ENCODE measurements at regions not wholly inside any gene's neighbourhood (a gene's known extent, or its start where the extent isn't known, plus 50 kb on each side); places are given as distances from the start of the nearest gene placed in this dataset.

DNA sequence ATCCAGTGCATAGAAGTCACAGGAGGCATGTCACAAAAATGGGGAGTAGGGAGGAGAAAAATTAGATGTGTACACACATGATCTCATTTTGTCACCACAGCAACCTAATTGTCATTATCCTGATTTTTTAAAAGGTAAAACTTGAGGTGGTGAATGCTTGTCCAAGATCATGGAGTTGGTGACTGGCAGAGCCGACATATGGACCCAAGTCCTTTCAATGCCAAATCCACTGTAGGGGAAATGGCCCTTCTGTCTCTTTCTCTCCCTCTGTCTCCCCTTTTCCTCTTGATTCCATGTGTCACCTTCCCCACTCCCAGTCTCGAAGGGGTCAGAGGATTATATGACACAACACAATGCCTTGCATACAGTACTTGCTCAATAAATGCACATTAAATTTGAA, 65.7 kb upstream of the JUN start:
- no peaks in the 10 kb centered on the region for H4K20me1 ChIP-seq (ENCODE audit: insufficient read depth, low read length)
- H3K27ac ChIP-seq (ENCODE audit: low read depth, low read length) = peak overlapping the region; percentile 93
- H3K9me3 ChIP-seq (ENCODE audit: insufficient read depth, low read depth, low read length) = no peaks in the 10 kb centered on the region
- peak overlapping the region; percentile 68 for H3K9ac ChIP-seq (ENCODE audit: low read length)
- peaks cover 5% of the 10 kb centered on the region for H3K9me3 Mint-ChIP-seq (ENCODE audit: unreplicated experiment)
- FAIRE-seq = no peak
- TF ChIP-seq, protein P1, sequence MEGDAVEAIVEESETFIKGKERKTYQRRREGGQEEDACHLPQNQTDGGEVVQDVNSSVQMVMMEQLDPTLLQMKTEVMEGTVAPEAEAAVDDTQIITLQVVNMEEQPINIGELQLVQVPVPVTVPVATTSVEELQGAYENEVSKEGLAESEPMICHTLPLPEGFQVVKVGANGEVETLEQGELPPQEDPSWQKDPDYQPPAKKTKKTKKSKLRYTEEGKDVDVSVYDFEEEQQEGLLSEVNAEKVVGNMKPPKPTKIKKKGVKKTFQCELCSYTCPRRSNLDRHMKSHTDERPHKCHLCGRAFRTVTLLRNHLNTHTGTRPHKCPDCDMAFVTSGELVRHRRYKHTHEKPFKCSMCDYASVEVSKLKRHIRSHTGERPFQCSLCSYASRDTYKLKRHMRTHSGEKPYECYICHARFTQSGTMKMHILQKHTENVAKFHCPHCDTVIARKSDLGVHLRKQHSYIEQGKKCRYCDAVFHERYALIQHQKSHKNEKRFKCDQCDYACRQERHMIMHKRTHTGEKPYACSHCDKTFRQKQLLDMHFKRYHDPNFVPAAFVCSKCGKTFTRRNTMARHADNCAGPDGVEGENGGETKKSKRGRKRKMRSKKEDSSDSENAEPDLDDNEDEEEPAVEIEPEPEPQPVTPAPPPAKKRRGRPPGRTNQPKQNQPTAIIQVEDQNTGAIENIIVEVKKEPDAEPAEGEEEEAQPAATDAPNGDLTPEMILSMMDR (IDR thresholded peaks at IDR 0.05; ENCODE audit: insufficient read depth, low read depth, low read length) = no peak
- no peak for TF ChIP-seq EZH2 (IDR thresholded peaks at IDR 0.05; ENCODE audit: insufficient read depth, low read length)
- peak overlapping the region; percentile 29 for H3K4me3 ChIP-seq (ENCODE audit: insufficient read depth, low read depth, low read length)
- no peak overlapping the region for H3K4me3 Mint-ChIP-seq (ENCODE audit: unreplicated experiment)
- no peaks in the 10 kb centered on the region for H3K27me3 ChIP-seq (ENCODE audit: insufficient read depth, low read length)
- no peaks in the 10 kb centered on the region for H3K36me3 Mint-ChIP-seq (ENCODE audit: low read depth, unreplicated experiment)
- no peaks in the 10 kb centered on the region for H3K27me3 Mint-ChIP-seq (ENCODE audit: low read depth, unreplicated experiment)
- H3K36me3 ChIP-seq (ENCODE audit: insufficient read depth, low read length) = no peaks in the 10 kb centered on the region
- H3K4me1 Mint-ChIP-seq (ENCODE audit: low read depth, unreplicated experiment) = peaks cover 25% of the 10 kb centered on the region
- H3K27ac Mint-ChIP-seq (ENCODE audit: unreplicated experiment) = peak overlapping the region; percentile 95
- H2AFZ ChIP-seq (ENCODE audit: low read depth, low read length) = no peak overlapping the region
- peak overlapping the region; percentile 73 for H3K4me2 ChIP-seq (ENCODE audit: low read length)
- no peak for DNase-seq (ENCODE audit: low read depth)
- no peaks in the 10 kb centered on the region for H3K79me2 ChIP-seq (ENCODE audit: insufficient read depth, low read length)
- peaks cover 23% of the 10 kb centered on the region for H3K4me1 ChIP-seq (ENCODE audit: insufficient read depth, low read length)

DNA sequence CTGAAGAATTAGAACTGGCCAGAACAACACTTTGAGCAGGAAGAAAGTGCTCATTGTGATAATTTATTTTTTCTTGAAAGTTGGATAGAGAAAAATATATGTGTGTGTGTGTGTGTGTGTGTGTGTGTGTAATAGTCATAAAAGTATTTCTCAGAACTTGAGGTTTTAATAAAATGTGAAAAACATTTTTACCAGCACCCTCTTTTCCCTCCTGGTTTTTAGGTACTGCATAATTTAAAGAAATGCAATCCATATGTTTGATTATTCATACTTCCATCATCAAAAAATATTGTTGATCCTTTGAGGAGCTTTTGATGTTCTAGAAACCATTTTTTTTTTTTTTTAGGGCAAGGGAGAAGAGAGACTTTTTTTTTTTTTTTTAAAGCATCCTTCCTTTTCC, 66.8 kb upstream of the JUN start:
- no peaks in the 10 kb centered on the region for H3K27me3 ChIP-seq (ENCODE audit: insufficient read depth, low read length)
- H2AFZ ChIP-seq (ENCODE audit: low read depth, low read length) = no peak overlapping the region
- DNase-seq (ENCODE audit: low read depth) = no peak
- H3K27ac ChIP-seq (ENCODE audit: low read depth, low read length) = peak overlapping the region; percentile 93
- H3K9me3 ChIP-seq (ENCODE audit: insufficient read depth, low read depth, low read length) = no peaks in the 10 kb centered on the region
- H3K36me3 Mint-ChIP-seq (ENCODE audit: low read depth, unreplicated experiment) = no peaks in the 10 kb centered on the region
- peaks cover 30% of the 10 kb centered on the region for H3K4me1 Mint-ChIP-seq (ENCODE audit: low read depth, unreplicated experiment)
- H3K4me3 ChIP-seq (ENCODE audit: insufficient read depth, low read depth, low read length) = no peak overlapping the region
- FAIRE-seq = no peak
- no peaks in the 10 kb centered on the region for H3K79me2 ChIP-seq (ENCODE audit: insufficient read depth, low read length)
- H4K20me1 ChIP-seq (ENCODE audit: insufficient read depth, low read length) = no peaks in the 10 kb centered on the region
- H3K27ac Mint-ChIP-seq (ENCODE audit: unreplicated experiment) = no peak overlapping the region
- H3K9me3 Mint-ChIP-seq (ENCODE audit: unreplicated experiment) = peaks cover 5% of the 10 kb centered on the region
- H3K36me3 ChIP-seq (ENCODE audit: insufficient read depth, low read length) = no peaks in the 10 kb centered on the region
- H3K4me1 ChIP-seq (ENCODE audit: insufficient read depth, low read length) = peaks cover 29% of the 10 kb centered on the region
- H3K4me3 Mint-ChIP-seq (ENCODE audit: unreplicated experiment) = no peak overlapping the region
- no peaks in the 10 kb centered on the region for H3K27me3 Mint-ChIP-seq (ENCODE audit: low read depth, unreplicated experiment)
- H3K4me2 ChIP-seq (ENCODE audit: low read length) = no peak overlapping the region
- TF ChIP-seq, protein P1 (IDR thresholded peaks at IDR 0.05; ENCODE audit: insufficient read depth, low read depth, low read length) = no peak
- no peak for TF ChIP-seq EZH2 (IDR thresholded peaks at IDR 0.05; ENCODE audit: insufficient read depth, low read length)
- H3K9ac ChIP-seq (ENCODE audit: low read length) = no peak overlapping the region

DNA sequence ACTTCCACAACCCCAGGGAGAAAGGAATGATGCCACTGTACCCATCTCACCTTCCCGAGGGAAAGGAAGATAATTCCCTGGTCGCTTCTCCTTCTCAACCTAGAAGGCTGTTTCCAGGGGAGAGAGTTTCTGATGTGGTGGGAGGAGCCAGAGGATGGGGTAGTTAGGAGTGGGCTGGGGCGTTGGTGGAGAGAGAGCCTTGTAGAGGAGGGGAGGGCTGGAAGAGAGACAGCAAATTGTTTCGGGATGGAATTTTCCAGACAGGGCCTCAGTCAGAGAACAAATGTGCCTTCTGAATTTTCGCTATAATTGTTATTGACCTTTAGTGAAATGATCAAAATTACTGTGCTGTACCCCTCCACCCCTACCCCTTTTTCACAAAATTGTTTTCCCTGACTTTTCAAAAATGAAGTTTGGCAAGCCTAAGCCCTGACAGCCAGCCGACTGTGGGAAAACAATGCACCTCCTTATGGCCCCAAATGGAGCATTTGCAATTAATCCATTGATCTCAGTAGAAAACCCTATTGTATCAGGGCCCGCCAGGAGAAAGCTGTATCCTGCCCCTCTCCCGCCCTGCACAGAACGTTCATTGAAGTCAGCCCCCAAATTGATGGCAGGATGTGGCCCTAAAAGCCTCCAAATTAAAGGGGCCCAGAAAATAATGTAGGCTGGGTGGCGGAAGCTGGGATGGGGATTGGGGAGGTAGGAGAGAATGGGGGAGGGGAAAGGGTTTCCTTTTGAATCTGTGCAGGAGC, 69.1 kb upstream of the JUN start:
- FAIRE-seq (no peak), DNase-seq (ENCODE audit: low read depth) (no peak)
- Histone ChIP-seq H3K79me2 (ENCODE audit: insufficient read depth, low read length) (no peaks in the 10 kb centered on the region), H3K27me3 (ENCODE audit: insufficient read depth, low read length) (no peaks in the 10 kb centered on the region), H3K4me3 (ENCODE audit: insufficient read depth, low read depth, low read length) (no peak overlapping the region), H3K9me3 (ENCODE audit: insufficient read depth, low read depth, low read length) (no peaks in the 10 kb centered on the region), H3K4me2 (ENCODE audit: low read length) (no peak overlapping the region), H4K20me1 (ENCODE audit: insufficient read depth, low read length) (no peaks in the 10 kb centered on the region), H3K27ac (ENCODE audit: low read depth, low read length) (no peak overlapping the region), H3K4me1 (ENCODE audit: insufficient read depth, low read length) (peaks cover 31% of the 10 kb centered on the region), H3K36me3 (ENCODE audit: insufficient read depth, low read length) (no peaks in the 10 kb centered on the region), H2AFZ (ENCODE audit: low read depth, low read length) (no peak overlapping the region), H3K9ac (ENCODE audit: low read length) (no peak overlapping the region)
- Mint-ChIP-seq H3K27ac (ENCODE audit: unreplicated experiment) (no peak overlapping the region), H3K4me3 (ENCODE audit: unreplicated experiment) (no peak overlapping the region), H3K4me1 (ENCODE audit: low read depth, unreplicated experiment) (peaks cover 32% of the 10 kb centered on the region), H3K36me3 (ENCODE audit: low read depth, unreplicated experiment) (no peaks in the 10 kb centered on the region), H3K27me3 (ENCODE audit: low read depth, unreplicated experiment) (no peaks in the 10 kb centered on the region), H3K9me3 (ENCODE audit: unreplicated experiment) (peaks cover 5% of the 10 kb centered on the region)
- TF ChIP-seq, protein P1 (IDR thresholded peaks at IDR 0.05; ENCODE audit: insufficient read depth, low read depth, low read length) = no peak
- TF ChIP-seq EZH2 (IDR thresholded peaks at IDR 0.05; ENCODE audit: insufficient read depth, low read length) = no peak

Data from astrocyte (in vitro differentiated cells and primary cell).